ENCODE measurements at regions not wholly inside any gene's neighbourhood (a gene's known extent, or its start where the extent isn't known, plus 50 kb on each side); places are given as distances from the start of the nearest gene placed in this dataset.

- H3K36me3 ChIP-seq, result no peaks in the 10 kb centered on the region
- DNase-seq (no peak), ATAC-seq (no peak)
- H3K27me3 ChIP-seq, result no peaks in the 10 kb centered on the region
- H3K4me3 ChIP-seq, result no peak overlapping the region
- intact Hi-C loops (cut with DNase I), result no loop called here
- TF ChIP-seq CTCF (IDR thresholded peaks at IDR 0.05), result no peak
- no peaks in the 10 kb centered on the region for H3K9me3 ChIP-seq
- no peak overlapping the region for H3K27ac ChIP-seq
- peaks cover 0 to 7% (median 0%) of the 10 kb centered on the region in 9 donors for H3K4me1 ChIP-seq
- WGBS, 2 donors, result 97 to 100% methylated on average over 1 of the region's 1 CpG
These were observed 190.8 kb downstream of the LTN1 start for GRCh38 chr21:28801906-28802305.

GRCh38 chr21:28799926-28800325 is 192.8 kb downstream of the LTN1 start:
- no peak overlapping the region for H3K27ac ChIP-seq
- peaks cover 0 to 5% (median 0%) of the 10 kb centered on the region in 9 donors for H3K4me1 ChIP-seq
- no peak for TF ChIP-seq CTCF (IDR thresholded peaks at IDR 0.05)
- no peak for ATAC-seq
- DNase-seq, result no peak
- H3K4me3 ChIP-seq, result no peak overlapping the region
- intact Hi-C loops (cut with DNase I), result loop anchor here in 2 of 10 donors (10.0 kb wide), 2 partner anchors 145 to 1095 kb away; no protein-coding TSS in a partner anchor
- H3K27me3 ChIP-seq, result no peaks in the 10 kb centered on the region
- 94% methylated on average over 7 of the region's 7 CpGs for WGBS, 2 donors
- H3K36me3 ChIP-seq, result no peaks in the 10 kb centered on the region
- H3K9me3 ChIP-seq, result no peaks in the 10 kb centered on the region

GRCh38 chr21:28798798-28799197 is 193.9 kb downstream of the LTN1 start:
- Histone ChIP-seq H3K27me3 (no peaks in the 10 kb centered on the region), H3K9me3 (no peaks in the 10 kb centered on the region), H3K4me1 (peaks cover 0 to 7% (median 0%) of the 10 kb centered on the region in 9 donors), H3K27ac (no peak overlapping the region), H3K4me3 (no peak overlapping the region), H3K36me3 (no peaks in the 10 kb centered on the region)
- 89 to 91% methylated on average over 1 of the region's 1 CpG for WGBS, 2 donors
- DNase-seq (no peak), ATAC-seq (no peak)
- intact Hi-C loops (cut with DNase I), result loop anchor here in 2 of 10 donors (10.0 kb wide), 2 partner anchors 146 to 1094 kb away; no protein-coding TSS in a partner anchor
- no peak for TF ChIP-seq CTCF (IDR thresholded peaks at IDR 0.05)

GRCh38 chr21:28795251-28795650 is 197.4 kb downstream of the LTN1 start:
- Histone ChIP-seq H3K4me3 (no peak overlapping the region), H3K27ac (peak overlapping the region in 1 of 10 donors; percentile 1), H3K9me3 (no peaks in the 10 kb centered on the region), H3K4me1 (peaks cover 0 to 11% (median 3%) of the 10 kb centered on the region in 9 donors), H3K36me3 (no peaks in the 10 kb centered on the region), H3K27me3 (no peaks in the 10 kb centered on the region)
- no peak for DNase-seq
- TF ChIP-seq CTCF (IDR thresholded peaks at IDR 0.05), result no peak
- ATAC-seq, result no peak
- 55 to 63% methylated on average over 1 of the region's 1 CpG for WGBS, 2 donors
- intact Hi-C loops (cut with DNase I), result loop anchor here in 2 of 10 donors (10.0 kb wide), 2 partner anchors 150 to 1090 kb away; no protein-coding TSS in a partner anchor

Data from heart right ventricle (tissue), 16 donors.